ENCODE measurements at regions not wholly inside any gene's neighbourhood (a gene's known extent, or its start where the extent isn't known, plus 50 kb on each side); places are given as distances from the start of the nearest gene placed in this dataset.

GRCh38 chr17:31645351-31645750 is 213.7 kb downstream of the COPRS start:
- TF ChIP-seq, protein P1, sequence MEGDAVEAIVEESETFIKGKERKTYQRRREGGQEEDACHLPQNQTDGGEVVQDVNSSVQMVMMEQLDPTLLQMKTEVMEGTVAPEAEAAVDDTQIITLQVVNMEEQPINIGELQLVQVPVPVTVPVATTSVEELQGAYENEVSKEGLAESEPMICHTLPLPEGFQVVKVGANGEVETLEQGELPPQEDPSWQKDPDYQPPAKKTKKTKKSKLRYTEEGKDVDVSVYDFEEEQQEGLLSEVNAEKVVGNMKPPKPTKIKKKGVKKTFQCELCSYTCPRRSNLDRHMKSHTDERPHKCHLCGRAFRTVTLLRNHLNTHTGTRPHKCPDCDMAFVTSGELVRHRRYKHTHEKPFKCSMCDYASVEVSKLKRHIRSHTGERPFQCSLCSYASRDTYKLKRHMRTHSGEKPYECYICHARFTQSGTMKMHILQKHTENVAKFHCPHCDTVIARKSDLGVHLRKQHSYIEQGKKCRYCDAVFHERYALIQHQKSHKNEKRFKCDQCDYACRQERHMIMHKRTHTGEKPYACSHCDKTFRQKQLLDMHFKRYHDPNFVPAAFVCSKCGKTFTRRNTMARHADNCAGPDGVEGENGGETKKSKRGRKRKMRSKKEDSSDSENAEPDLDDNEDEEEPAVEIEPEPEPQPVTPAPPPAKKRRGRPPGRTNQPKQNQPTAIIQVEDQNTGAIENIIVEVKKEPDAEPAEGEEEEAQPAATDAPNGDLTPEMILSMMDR (IDR thresholded peaks at IDR 0.05; ENCODE audit: low read length) = no peak
- no peak for TF ChIP-seq EZH2 (optimal IDR thresholded peaks at IDR 0.05; ENCODE audit: low read depth, low read length)
